HG02884 (cell line): ENCODE measurements at regions not wholly inside any gene's neighbourhood (a gene's known extent, or its start where the extent isn't known, plus 50 kb on each side); places are given as distances from the start of the nearest gene placed in this dataset.
"Not testable (repeated sequence)": the region's sequence is repeated elsewhere in the genome, so short reads cannot be mapped to it uniquely, and the experiment has no call there.

Source experiments
- ATAC-seq: cut with Tn5 transposase; IDR thresholded peaks from one replicate; pipeline ENCODE4 v1.9.1; 2021; ENCODE audit warnings: mild to moderate bottlenecking, moderate library complexity; ENCODE audit not compliant: unreplicated experiment

- no peak for ATAC-seq
Observed at GRCh38 chr2:203626952-203627681, 79.3 kb upstream of the CD28 start.

DNA sequence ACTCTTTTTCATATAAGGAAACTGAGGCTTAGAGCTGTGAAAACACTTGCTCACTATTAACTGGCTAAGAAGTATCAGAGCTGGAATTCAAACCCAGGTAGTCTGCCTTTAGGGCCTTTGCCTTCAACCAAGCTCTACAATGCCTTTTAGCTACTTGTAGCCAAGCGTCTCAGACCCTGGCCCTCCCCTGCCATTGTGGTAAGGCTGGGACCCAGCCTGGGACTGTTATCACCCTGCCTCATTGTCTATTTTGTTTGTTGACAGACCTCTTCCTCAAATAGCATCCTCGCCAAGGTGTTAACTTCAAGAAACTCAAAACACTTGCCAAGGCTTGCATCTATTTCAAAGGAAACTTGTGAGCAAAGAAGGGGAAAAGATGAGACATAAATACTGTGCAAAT, 76.7 kb upstream of the CD28 start:
- no peak for ATAC-seq

- ATAC-seq: no peak
Observed at GRCh38 chr2:203631068-203631757, 75.2 kb upstream of the CD28 start.

DNA sequence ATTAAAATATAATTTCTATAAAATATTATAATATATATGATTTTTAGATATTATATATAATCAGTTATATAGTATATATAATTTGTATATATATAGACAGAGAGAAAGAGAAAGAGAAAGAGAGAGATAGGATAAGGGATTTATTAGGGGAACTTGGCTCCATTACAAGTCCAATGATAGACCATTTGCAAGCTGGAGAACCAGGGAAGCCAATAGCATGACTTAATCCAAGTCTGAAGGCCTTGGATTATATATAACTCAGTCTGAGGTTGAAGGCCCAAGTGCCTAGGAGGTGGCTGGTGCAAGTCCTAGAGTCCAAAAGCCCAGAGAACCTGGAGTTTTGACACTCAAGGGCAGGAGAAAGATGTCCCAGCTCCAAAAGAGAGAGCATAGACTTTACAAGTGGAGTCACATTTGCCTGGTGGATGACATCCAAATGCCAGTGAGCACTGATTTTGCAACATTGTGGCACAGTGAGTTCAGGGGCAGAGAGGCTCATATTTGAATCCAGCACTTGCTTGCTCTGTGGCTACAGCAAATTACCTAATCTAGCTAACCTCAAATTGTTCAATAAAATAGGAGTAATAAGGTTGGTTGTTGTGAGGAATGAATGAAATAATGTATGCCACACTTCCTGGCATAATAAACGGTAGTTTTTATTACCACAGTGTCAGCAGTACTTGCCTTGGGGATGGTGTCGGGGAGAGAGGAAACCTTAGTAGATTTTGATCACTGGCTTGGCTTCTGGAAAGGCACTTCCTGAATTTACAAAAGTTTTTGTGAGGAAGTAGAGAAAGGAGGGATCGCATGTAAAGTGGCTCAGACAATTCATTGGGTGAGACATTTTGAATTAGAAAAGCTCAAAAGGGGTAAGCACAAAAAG, 69.6 kb upstream of the CD28 start:
- ATAC-seq: no peak

DNA sequence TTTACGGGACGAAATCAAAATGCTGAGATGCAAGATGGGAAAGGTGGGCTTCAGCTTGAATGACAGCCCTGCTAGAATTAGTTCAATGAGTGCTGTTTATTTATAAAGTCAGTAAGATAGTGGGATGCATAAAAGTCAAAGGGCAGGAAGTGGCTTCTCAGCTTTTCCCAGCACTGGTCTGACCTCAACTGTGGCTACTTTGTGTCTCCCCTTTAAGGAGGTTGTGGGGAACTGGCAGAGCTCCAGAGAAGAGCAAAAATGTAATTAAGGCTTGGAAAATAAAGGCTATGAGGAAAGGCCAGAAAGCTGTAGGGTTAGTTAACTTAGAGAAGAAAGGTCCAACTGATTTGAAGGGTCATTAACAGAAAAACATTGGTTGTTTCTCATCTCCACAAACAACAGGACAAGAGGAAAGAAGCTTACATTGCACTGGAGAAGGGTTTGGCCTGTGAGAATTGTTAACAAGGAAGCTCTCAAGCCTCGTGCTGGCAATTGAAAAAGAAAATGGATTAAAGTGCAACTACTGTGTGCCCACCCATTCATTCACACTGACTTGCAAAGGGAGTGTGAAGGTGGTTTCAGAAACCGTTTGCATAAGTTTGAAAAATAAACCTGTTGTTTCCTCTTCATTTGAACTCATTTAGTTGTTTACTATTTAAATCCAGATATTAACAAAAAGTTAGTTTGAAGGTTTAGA, 68.8 kb upstream of the CD28 start:
- no peak for ATAC-seq

- ATAC-seq: not testable (repeated sequence)
Observed at GRCh38 chr2:203641865-203642264, 64.6 kb upstream of the CD28 start.

DNA sequence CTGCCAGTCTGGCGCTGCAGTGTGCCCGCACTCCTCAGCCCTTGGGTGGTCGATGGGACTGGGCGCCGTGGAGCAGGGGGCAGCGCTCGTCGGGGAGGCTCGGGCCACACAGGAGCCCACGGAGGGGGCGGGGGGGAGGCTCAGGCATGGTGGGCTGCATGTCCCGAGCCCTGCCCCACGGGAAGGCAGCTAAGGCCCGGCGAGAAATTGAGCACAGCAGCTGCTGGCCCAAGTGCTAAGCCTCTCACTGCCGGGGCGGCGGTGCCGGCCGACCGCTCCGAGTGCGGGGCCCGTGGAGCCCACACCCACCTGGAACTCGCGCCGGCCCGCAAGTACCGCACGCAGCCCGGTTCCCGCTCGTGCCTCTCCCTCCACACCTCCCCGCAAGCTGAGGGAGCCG, 63.6 kb upstream of the CD28 start:
- not testable (repeated sequence) for ATAC-seq

DNA sequence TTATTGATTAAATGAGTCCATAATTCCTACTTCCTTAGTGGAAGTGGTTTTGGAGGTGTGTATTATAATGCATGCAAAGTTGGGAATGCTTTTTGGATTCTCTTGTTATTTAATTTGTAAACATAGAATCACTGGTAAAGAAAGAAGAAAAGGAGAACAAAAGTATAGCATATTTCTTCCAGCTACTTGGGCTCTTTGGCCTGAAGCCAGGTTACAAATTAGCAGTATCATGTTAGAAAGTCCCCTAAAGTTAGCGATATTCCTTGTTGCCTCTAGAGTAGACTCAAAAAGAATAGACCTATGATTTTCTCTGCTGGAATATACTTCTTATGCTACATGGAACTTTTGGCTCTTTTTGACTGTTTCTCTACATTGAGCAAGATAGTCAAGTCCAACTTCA, 60.6 kb upstream of the CD28 start:
- ATAC-seq: no peak

DNA sequence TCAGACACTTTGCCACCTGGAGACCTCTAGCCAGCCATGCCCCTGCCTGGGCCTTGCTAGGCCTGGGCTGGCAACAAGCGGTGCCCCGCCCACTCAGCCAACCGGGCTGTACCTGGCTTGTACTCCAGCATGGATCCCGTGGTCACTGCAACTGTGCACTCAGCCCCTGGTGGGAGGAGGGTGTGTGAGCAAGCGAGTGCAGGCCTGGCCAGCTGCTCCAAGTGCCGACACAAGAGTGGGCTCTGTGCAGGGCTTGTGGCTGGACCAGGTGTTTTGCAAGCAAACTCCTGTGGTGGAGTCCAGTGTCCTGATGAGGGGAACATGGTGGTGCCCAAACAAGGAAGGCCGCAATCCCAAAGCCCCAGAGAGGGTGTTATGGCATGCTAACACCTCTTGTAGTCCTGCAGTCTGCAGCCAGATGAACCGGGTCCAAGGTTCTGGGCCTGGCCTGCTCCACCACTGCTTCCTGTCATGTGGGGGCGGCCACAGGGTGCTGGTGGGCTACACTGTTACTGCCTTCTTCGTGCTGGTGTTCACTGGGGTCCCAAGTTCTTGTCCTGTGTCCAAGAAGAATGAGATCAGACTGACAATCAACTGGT, 60.1 kb upstream of the CD28 start:
- no peak for ATAC-seq

DNA sequence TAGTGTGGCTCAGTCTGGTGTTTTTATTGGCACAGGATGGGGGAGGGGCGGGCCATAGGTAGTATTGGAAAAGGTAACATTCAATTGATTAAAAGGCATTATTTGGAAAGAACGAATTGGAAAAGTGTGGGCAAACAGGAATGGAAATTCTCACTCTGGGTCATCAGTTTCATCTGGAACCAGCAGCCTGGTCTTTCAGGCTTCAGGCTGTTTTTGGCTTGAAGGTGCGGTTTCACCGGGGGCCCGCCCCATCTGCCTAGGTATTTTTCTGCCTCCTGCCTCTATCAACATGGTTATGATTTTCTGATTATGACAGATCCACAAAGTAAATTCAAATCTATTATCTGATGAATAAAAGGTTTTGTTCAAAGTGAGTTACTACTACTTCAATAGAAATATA, 59.5 kb upstream of the CD28 start:
- ATAC-seq: no peak

GRCh38 chr2:203647579-203647978, 58.9 kb upstream of the CD28 start:
- no peak for ATAC-seq

DNA sequence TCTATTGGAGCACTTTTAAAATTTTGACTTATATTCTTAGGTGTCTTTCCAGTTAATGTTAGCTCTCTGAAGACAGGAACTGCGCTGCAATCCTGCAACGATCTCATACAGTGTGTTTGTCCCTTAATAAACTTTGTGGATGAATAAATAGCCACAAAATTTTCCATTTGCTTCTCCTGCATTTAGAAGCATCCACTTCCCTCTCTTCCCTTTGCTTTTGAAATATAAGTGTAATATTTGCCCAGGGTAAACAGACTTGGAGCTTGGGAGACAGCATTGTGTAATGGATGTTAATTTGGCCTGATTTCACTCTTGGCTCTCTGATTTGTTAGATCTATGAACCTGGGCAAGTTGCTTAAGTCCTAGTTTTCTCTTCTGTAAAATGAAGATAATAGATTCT, 58.2 kb upstream of the CD28 start:
- no peak for ATAC-seq

DNA sequence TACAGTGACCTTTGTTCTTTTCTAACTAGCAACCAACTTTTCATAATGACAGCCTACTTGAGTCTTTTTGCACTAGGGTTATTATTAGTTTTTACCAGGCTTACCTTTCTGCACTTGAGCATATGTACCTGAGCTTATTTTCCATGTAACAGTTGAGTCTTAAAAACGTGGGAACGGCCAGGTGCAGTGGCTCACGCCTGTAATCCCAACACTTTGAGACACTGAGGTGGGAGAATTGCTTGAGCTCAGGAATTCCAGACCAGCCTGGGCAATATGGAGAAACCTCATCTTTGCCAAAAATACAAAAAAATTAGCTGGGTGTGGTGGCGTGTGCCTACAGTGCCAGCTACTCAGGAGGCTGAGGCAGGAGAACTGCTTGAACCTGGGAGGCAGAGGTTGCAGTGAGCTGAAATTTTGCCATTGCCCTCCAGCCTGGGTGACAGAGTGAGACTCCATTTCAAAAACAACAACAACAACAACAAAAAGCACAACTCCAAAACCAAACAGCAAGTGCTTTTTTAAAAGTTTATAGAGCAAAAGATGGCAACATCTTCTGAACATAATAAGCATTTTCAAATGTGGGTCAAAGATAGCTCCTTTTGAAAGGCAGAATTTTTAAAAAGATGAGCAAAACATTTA, 57.1 kb upstream of the CD28 start:
- ATAC-seq: no peak

DNA sequence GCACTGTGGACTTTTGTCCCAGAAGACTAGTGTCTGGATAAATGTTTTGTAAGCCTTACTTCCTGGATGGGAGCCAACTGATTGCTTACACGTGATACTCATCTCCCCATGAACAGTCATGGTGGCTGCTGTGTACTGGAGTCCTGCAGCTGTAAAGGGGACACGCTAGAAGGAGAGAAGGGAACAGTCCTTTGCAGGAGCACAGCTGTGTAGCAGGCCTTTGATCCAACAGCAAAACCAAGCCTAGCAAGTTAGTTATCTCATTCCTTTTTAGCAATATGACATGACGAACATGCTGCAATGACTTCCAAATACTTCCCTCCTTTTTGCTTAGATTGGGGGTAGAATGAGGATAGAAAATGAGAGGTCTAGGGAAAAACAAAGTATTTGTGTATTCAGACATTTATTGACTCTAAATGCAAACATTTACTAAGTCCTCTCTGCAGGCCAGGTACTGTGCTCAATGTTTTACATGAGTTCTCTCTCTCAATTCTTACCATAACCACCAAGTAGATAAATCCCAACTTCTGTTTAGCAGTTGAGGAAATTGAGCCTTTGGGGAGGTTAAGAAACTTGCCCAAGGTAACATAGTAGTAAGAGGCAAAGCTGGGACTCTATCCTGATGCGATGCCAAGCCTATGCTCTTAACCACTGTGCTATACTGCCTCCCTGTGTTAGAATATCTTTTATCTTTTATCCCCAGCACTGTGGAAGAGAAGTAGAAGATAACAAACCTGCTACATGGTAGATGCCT, 55.4 kb upstream of the CD28 start:
- no peak for ATAC-seq

DNA sequence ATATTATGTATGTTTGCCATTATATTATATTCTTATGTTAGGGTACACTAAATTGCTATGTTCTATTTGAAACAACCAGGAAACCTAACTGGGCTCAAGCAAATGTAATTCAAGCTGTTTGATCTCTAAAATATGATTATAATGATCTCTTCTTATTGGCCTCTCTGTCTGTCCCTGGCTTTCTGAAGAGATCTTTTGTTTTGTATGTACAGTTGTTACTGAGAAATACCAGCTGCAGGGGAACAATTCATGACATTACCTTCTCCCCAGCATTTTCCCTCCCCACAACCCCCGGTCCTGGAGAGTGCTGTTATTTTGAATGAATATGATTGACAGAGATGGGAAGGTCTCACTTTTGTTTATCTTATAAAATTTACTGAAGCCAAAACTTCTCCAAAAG, 54.8 kb upstream of the CD28 start:
- no peak for ATAC-seq

DNA sequence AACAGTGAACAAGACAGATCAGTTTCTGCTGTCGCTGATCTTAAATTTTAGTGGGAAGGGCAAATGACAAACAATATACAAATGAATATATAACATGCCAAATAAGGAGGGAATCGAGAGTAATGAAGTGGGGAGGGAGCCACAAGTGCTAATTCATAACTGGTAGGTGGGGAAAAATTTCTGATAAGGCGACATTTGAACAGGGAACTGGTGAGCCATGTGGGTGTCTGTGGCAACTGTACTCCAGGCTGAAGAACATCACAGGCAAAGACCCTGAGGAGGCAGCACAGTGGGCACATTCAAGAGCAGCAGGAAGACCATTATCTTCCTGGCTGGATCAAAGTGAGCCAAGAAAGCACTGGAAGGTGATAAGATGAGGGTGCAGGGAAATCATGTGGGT, 51.6 kb upstream of the CD28 start:
- ATAC-seq: no peak

DNA sequence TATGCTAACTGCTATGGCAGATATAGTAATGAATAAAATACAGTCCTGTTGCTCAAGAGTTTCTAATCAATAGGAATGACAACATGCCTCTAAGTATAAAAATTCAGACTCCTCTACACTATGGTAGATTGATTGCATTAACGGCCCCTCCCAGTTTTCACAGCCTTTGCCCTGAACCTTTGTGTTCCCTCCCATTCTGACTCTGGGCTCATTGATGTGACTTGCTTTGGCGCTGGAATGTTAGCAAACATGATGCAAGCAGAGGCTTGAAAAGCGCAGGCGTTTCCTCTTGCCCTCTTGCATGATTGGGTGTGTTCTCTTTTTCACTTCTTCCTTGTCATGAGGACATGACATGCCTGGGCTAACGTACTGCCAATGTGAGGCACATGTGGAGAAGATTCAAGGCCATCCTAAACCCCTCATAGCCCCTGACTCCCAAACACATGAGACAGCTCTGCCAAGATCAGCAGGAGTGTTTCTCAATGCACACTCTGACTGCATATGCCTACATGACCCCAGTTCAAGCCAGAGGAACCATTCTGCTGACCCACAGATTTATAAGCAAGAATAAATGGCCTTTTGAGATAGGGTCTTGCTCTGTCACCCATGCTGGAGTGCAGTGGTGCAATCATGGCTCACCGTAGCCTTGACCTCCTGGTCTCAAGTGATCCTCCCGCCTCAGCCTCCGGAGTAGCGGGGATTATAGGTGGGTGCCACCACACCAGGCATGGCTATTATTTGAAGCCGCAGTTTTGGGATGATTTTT, 49.7 kb upstream of the CD28 start:
- ATAC-seq: no peak
